ENCODE measurements at regions not wholly inside any gene's neighbourhood (a gene's known extent, or its start where the extent isn't known, plus 50 kb on each side); places are given as distances from the start of the nearest gene placed in this dataset.

DNA sequence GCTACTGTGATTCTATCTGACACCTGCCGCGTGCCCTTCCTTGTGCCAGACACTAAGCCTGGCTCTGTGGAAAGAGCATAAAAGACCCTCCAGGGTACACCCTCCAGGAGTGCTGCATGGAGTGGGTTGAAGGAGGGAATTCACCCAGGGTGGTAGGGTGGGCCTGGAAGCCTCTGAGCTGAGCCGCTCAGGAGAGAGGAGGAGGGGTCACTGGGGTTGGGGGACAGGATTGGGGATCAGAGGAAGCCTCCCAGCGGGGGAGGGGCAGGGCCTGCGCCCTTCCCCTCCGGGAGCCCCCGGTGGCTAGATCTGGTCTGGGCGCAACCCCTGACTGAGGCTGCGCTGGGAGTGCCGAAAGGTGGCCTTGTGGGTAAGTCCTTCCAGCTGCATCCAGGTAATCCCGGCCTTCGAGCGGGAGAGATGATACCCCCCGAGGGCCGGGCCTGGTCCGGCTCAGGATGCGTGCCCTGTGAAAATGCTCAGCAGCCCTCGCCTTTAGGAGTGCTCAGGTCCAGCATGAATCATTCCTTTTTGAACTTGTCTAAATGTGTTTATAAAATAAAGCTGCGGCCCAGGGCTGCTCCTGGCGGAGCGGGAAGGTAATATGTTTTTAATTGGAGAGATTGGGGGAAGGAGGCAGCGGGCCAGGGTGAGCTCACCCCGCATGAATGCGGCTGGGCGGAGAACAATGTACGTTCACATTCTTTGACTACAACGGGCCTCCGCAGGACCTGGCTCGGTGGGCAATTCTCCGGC lies 118.1 kb upstream of the SMIM23 start:
- peak overlapping the region; percentile 70 for H2AFZ ChIP-seq

DNA sequence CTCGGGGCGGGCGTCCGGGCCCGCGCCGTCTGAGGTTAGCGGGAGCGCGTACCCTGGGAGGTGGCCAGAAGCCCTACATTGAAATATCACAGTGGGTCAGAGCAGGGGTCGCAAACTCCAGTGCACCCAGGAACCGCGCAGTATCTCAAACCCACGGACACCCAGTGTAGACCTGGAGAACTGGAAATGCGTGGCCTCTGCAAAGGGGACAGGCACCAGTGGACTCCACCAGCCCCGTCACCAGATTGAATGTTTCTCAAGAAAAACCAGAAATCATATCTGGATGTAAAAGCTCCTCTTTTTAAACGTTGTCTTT lies 117.6 kb upstream of the SMIM23 start:
- no peaks in the 10 kb centered on the region for H3K79me2 ChIP-seq (ENCODE audit: insufficient read depth)
- H3K27me3 ChIP-seq (replicated peaks; ENCODE audit: insufficient read depth), result no peaks in the 10 kb centered on the region; the same call in 1 of the 2 replicates
- WGBS, 2 experiments (ENCODE audit: low coverage in 1 of 2, low lambda C conversion rate in 2 of 2, missing lambda C conversion rate in 2 of 2), result 8 to 21% methylated on average over 14 to 17 of the region's 17 CpGs
- peak overlapping the region; percentile 28; the same call in 1 of the 2 replicates for H3K9ac ChIP-seq
- no peaks in the 10 kb centered on the region for H3K36me3 ChIP-seq (ENCODE audit: low read depth)
- H3F3A ChIP-seq (ENCODE audit: insufficient read depth), result 0 out of 2 replicates have a peak, but pooled peaks cover 8% of the 10 kb centered on the region
- DNase-seq, result no peak
- H2AFZ ChIP-seq, result peak overlapping the region; percentile 70
- in situ Hi-C loops (cut with MboI), result no loop called here
- H3K4me3 ChIP-seq, result peak overlapping the region; percentile 42
- H3K9me3 ChIP-seq (ENCODE audit: low read depth), result no peaks in the 10 kb centered on the region
- no peak overlapping the region for H3K27ac ChIP-seq
- TF ChIP-seq EZH2phosphoT487 (IDR thresholded peaks at IDR 0.05; ENCODE audit: insufficient read depth, low read depth), result no peak
- no peak for TF ChIP-seq EZH2 (IDR thresholded peaks at IDR 0.05; ENCODE audit: insufficient read depth, poor library complexity, severe bottlenecking)
- no peaks in the 10 kb centered on the region for H4K20me1 ChIP-seq (ENCODE audit: insufficient read depth)
- no peaks in the 10 kb centered on the region for H3K9me2 ChIP-seq (ENCODE audit: insufficient read depth)
- H3K4me1 ChIP-seq (ENCODE audit: insufficient read depth), result peaks cover 10% of the 10 kb centered on the region
- H3K4me2 ChIP-seq (ENCODE audit: unreplicated experiment), result peak overlapping the region; percentile 53

More for the DNA sequence above, 118.1 kb upstream of the SMIM23 start:
- Histone ChIP-seq H3K4me3 (peak overlapping the region; percentile 42), H3K4me1 (ENCODE audit: insufficient read depth) (peaks cover 10% of the 10 kb centered on the region), H3K27ac (no peak overlapping the region), H3F3A (ENCODE audit: insufficient read depth) (0 out of 2 replicates have a peak, but pooled peaks cover 8% of the 10 kb centered on the region), H3K9ac (peak overlapping the region; percentile 28; the same call in 1 of the 2 replicates), H3K36me3 (ENCODE audit: low read depth) (no peaks in the 10 kb centered on the region), H3K4me2 (ENCODE audit: unreplicated experiment) (peak overlapping the region; percentile 53), H3K27me3 (replicated peaks; ENCODE audit: insufficient read depth) (no peaks in the 10 kb centered on the region; the same call in 1 of the 2 replicates), H3K9me3 (ENCODE audit: low read depth) (no peaks in the 10 kb centered on the region), H3K79me2 (ENCODE audit: insufficient read depth) (no peaks in the 10 kb centered on the region), H4K20me1 (ENCODE audit: insufficient read depth) (no peaks in the 10 kb centered on the region), H3K9me2 (ENCODE audit: insufficient read depth) (no peaks in the 10 kb centered on the region)
- peak; percentile 91 for DNase-seq
- in situ Hi-C loops (cut with MboI), result no loop called here
- WGBS, 2 experiments (ENCODE audit: low coverage in 1 of 2, low lambda C conversion rate in 2 of 2, missing lambda C conversion rate in 2 of 2), result 13 to 17% methylated on average over 25 to 26 of the region's 30 CpGs
- no peak for TF ChIP-seq EZH2phosphoT487 (IDR thresholded peaks at IDR 0.05; ENCODE audit: insufficient read depth, low read depth)

GRCh38 chr5:171669571-171669970 lies 116.0 kb upstream of the SMIM23 start:
- H4K20me1 ChIP-seq (ENCODE audit: insufficient read depth), result no peaks in the 10 kb centered on the region
- H3F3A ChIP-seq (ENCODE audit: insufficient read depth), result 0 out of 2 replicates have a peak, but pooled peaks cover 8% of the 10 kb centered on the region
- no peak overlapping the region for H3K4me2 ChIP-seq (ENCODE audit: unreplicated experiment)
- H3K36me3 ChIP-seq (ENCODE audit: low read depth), result no peaks in the 10 kb centered on the region
- no peak overlapping the region for H3K9ac ChIP-seq
- no peak overlapping the region for H2AFZ ChIP-seq
- no peaks in the 10 kb centered on the region for H3K9me3 ChIP-seq (ENCODE audit: low read depth)
- peaks cover 10% of the 10 kb centered on the region for H3K4me1 ChIP-seq (ENCODE audit: insufficient read depth)
- in situ Hi-C loops (cut with MboI), result no loop called here
- H3K27ac ChIP-seq, result no peak overlapping the region
- TF ChIP-seq EZH2 (IDR thresholded peaks at IDR 0.05; ENCODE audit: insufficient read depth, poor library complexity, severe bottlenecking), result no peak
- TF ChIP-seq EZH2phosphoT487 (IDR thresholded peaks at IDR 0.05; ENCODE audit: insufficient read depth, low read depth), result no peak
- H3K27me3 ChIP-seq (replicated peaks; ENCODE audit: insufficient read depth), result peaks cover 3% of the 10 kb centered on the region; the same call in 1 of the 2 replicates
- no peak for DNase-seq
- no peaks in the 10 kb centered on the region for H3K79me2 ChIP-seq (ENCODE audit: insufficient read depth)
- H3K4me3 ChIP-seq, result no peak overlapping the region
- H3K9me2 ChIP-seq (ENCODE audit: insufficient read depth), result no peaks in the 10 kb centered on the region

DNA sequence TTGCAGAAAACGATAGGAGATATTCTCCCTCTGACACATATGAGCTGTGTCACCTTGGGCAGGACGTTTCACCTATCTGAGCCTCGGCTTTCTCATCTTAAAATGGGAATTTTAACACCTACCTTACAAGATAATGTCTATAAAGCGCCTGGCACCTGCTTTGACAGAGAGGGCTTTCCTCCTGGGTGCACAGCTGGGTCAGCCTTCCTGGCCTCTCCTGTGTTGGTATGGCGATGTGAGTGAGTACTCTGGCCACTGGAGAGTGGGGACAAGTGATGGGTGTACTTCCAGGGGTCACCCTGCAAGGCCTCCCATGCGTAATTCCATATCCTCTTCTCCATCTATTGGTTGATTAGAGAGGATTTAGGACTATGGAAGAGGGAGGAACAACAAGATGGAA lies 113.1 kb upstream of the SMIM23 start:
- Histone ChIP-seq H2AFZ (no peak overlapping the region), H3K36me3 (ENCODE audit: low read depth) (no peaks in the 10 kb centered on the region), H3F3A (ENCODE audit: insufficient read depth) (0 out of 2 replicates have a peak, but pooled peaks cover 8% of the 10 kb centered on the region), H3K27me3 (replicated peaks; ENCODE audit: insufficient read depth) (peaks cover 17% of the 10 kb centered on the region), H3K9ac (no peak overlapping the region), H4K20me1 (ENCODE audit: insufficient read depth) (no peaks in the 10 kb centered on the region), H3K4me3 (no peak overlapping the region), H3K79me2 (ENCODE audit: insufficient read depth) (no peaks in the 10 kb centered on the region), H3K4me1 (ENCODE audit: insufficient read depth) (peaks cover 6% of the 10 kb centered on the region), H3K9me3 (ENCODE audit: low read depth) (no peaks in the 10 kb centered on the region), H3K4me2 (ENCODE audit: unreplicated experiment) (no peak overlapping the region), H3K9me2 (ENCODE audit: insufficient read depth) (no peaks in the 10 kb centered on the region), H3K27ac (no peak overlapping the region)
- WGBS, 2 experiments (ENCODE audit: low coverage in 1 of 2, low lambda C conversion rate in 2 of 2, missing lambda C conversion rate in 2 of 2), result 78% methylated on average over 6 of the region's 6 CpGs
- DNase-seq, result no peak
- TF ChIP-seq EZH2phosphoT487 (IDR thresholded peaks at IDR 0.05; ENCODE audit: insufficient read depth, low read depth), result no peak
- TF ChIP-seq EZH2 (IDR thresholded peaks at IDR 0.05; ENCODE audit: insufficient read depth, poor library complexity, severe bottlenecking), result no peak
- in situ Hi-C loops (cut with MboI), result no loop called here

Data from GM23248 (cell line).